NT2/D1 (cell line): ENCODE measurements at regions not wholly inside any gene's neighbourhood (a gene's known extent, or its start where the extent isn't known, plus 50 kb on each side); places are given as distances from the start of the nearest gene placed in this dataset.

ENCODE experiments used
- YY1 ChIP-seq: IDR thresholded peaks from 2 replicates; pipeline ENCODE4 v1.6.1; 2011; ENCODE audit not compliant: insufficient read length, insufficient read depth
- ZNF274 ChIP-seq: IDR thresholded peaks from 2 replicates; pipeline ENCODE4 v1.6.1; 2011; ENCODE audit warnings: mild to moderate bottlenecking, low read depth, low read length

- TF ChIP-seq ZNF274 (no peak), YY1 (no peak)
Measured at GRCh38 chr14:82029038-82029437, 495.4 kb upstream of the SEL1L start.
